ENCODE measurements at regions not wholly inside any gene's neighbourhood (a gene's known extent, or its start where the extent isn't known, plus 50 kb on each side); places are given as distances from the start of the nearest gene placed in this dataset.
"Not testable (repeated sequence)": the region's sequence is repeated elsewhere in the genome, so short reads cannot be mapped to it uniquely, and the experiment has no call there.

DNA sequence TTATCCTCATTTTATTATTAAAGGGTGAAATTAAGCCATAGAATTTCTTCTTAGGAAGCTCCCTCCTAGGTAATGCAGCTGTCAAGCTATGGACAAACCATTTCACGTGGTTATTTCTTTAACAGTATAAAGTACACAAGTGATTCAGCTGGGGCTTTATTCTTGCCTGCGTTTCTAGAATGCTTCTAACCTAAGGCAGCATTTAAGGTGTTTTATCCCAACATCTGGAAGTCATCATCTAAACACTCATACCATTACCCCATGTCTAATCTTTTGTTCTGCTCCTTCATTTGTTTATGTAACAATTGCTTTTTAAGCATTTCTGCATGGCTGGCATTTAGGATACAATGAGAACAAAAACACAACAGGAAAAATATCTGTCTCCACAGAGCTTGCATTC is 829.2 kb upstream of the ADAMTS5 start:
- no peak for DNase-seq

DNA sequence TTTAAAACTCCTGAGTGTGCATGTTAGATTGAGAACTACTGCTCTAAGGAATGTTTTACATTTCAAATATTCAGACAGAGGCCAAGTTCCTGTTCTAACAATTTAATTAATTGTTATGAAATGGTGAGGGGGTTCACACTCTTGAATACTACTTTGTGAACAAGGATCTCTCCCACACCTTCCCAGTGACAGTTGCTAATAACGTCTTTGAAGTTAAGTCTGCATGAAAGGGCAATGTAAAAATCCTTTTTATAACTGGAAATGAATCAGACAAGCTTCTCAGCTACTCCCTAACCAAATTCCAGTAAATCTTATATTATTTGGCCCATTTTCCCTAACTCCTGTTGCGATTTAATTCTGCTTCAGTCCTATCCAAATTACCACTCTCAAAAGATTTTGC is 828.5 kb upstream of the ADAMTS5 start:
- DNase-seq, result no peak

DNA sequence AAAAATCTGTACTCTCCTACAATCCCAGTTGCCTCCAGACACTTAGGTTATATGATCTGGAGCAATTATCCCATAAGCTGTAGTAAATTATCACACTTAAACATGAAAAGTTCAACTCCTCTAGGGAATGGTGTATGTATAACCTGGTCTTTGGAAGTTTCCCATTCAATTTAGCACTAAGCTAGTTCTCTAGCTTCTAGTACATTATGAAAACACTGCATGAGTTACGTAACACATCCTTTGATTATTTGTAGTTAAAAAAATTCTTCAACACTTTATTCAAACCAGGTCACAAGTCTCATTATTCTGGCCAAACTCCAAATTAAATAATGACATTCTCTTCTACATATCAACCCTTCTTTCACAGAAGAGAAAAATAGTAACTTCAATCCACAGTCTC is 827.0 kb upstream of the ADAMTS5 start:
- no peak for DNase-seq

DNA sequence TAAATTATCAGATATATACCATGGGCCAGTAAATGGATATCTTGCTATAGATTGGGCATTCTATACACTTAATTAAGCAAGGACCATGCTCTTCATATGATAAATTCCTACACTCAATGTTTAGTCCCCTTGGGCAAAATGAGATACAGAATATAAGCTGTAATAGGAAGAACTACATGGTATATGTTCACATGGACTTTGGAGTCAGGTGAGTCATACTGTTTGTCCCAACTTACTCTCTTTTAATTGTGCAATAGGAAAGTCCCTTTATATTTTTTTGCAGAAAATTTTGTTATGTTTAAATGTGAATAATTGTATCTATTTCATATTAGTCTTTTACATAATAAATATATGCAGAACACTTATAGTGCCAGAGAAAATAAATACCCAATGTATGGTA is 820.2 kb upstream of the ADAMTS5 start:
- no peak for DNase-seq

DNA sequence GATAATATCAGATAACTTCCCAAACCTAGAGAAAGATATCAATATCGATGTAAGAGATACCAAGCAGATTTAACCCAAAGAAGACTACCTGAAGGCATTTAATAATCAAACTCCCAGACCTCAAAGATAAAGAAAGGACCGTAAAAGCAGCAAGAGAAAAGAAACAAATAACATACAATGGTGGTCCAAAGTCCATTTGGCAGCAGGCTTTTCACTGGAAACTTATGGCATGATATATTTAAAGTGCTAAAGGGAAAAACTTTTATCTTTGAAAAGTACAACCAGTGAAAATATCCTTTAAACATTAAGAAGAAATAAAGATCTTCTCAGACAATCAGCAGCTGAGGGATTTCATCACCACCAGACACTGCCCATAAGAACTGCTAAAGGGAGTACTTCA is 812.7 kb upstream of the ADAMTS5 start:
- no peak for DNase-seq

DNA sequence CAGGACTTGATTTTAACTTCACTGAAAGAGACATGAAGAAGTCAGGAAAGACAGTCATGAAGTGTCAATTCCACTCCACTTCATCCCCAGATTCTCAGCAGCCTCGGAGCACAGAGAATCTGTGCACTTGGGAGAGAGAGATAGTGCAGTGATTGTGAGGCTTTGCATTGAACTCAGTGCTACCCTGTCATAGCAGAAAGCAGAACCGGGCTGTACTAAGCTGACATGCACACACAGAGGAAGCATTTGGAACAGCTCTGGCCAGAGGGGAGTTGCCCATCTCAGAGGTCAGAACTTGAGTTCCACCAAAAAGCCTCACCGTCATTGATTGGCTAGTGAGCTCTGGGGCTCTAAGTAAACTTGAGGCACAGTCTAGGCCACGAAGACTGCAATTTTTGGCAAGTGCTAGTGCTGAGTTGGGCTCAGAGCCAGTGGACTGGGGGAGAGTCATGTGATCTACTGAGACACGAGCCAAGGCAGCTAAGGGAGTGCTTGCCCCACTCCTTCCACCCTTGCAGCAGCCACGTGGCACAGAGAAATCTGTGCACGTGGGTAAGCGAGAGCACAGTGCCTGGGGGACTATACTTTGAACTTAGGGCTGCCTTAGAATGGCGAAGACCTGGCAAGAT is 810.2 kb upstream of the ADAMTS5 start:
- DNase-seq, result no peak

DNA sequence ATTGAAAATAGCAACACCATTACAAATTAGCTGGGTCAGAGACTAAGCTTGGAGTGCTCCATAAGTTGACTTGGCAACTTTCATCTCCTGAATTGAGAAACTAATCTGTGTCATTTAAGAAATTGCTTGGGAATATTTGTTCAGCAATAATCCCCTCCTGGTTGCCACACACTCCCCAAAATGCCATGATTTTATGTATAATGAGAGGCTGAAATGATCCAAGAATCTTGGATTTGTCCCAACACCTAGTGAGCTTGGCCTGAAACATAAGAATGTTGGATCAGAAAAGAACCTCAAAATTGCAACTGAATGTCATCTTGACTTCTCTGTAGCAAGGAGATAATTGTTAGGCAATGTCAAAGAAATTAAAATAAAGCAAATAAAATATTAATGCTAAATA is 805.9 kb upstream of the ADAMTS5 start:
- DNase-seq, result no peak

DNA sequence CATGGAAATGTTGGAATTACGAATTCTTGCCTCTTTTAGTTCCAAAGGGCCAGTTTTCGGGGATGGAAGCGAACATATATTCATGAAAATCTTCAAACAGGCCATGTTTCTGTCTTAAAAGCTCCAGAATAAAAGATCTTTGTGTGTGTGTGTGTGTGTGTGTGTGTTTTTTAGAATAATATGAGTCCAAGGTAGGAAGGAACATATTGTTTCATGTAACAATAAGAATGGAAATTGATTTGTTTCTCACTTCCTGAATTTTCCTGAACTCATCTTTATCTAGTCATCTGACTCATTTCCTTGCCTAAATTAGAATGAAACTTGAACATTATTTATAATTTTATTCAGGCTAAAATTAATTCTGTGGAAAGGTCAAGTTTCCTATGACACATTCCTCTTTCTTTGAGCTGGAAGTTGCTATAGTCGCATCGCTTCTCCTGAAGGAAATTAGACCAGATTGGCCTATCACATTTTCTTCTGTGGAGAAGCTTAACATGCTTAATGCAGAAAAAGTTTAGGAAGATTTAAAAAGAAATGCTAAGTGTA is 805.1 kb upstream of the ADAMTS5 start:
- no peak for DNase-seq

DNA sequence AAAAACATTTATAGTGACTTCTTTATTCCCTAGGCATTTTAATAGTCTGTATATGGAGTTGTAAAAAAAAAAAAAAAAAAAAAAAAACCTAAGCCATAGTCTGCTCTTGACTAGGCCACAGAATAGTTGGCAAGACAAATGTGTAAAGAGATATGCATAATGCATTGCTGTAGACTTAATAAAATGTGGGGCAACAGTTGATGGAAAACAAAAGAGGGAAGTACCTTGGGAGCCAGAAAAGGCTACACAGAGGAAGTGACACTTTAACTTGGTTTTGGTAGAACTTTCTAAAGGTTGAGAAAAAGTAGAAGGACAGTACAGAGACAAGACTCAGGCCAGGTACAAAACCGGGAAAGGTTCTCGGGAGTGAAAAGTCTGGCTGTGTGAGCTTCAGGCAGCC is 802.9 kb upstream of the ADAMTS5 start:
- DNase-seq, result no peak

DNA sequence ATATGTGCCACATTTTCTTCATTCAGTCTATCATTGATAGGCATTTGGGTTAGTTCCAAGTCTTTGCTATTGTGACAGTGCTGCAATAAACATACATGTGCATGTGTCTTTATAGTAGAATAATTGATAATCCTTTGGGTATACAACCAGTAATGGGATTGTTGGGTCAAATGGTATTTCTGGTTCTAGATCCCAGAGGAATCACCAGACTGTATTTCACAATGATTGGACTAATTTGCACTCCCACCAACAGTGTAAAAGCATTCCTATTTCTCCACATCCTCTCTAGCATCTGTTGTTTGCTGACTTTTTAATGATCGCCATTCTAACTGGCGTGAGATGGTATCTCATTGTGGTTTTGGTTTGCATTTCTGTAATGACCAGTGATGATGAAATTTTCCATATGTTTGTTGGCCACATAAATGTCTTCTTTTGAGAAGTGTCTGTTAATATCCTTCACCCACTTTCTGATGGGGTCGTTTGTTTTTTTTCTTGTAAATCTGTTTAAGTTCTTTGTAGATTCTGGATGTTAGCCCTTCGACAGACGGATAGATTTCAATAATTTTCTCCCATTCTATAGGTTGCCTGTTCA is 801.3 kb upstream of the ADAMTS5 start:
- DNase-seq, result not testable (repeated sequence)

DNA sequence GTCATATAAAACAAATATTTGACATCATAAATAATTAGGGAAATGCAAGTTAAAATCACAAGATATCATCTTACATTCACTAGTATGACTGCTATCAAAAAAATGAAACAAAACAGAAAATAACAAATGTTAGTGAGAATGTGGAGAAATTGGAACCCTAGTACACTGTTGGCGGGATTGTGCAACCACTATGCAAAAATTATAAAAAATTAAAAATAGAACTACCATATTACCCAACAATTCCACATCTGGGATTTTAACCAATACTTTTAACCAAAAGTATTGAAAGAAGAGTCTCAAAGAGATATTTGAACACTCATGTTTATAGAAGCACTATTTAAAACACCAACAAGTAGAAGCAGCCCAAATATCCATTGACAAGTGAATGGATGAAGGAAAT is 797.2 kb upstream of the ADAMTS5 start:
- DNase-seq, result no peak

DNA sequence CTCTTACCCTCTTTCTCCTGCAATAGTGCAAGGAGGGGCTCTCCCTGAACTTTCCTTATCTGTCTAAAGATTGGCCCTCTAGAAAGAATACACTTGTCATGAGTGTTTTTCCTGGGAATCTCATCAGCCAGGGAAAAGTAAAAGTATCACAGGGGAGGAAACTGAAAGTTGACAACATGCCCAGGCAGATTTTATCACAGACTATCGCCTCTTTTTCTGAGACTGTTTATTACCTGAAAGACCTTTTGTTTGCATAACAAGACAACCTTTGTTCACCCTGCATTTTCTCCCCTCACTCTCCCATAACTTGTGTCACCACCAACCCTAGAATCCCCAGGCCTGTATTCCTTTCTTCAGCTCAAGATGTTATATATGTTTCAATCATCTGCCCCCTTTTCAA is 794.7 kb upstream of the ADAMTS5 start:
- no peak for DNase-seq

DNA sequence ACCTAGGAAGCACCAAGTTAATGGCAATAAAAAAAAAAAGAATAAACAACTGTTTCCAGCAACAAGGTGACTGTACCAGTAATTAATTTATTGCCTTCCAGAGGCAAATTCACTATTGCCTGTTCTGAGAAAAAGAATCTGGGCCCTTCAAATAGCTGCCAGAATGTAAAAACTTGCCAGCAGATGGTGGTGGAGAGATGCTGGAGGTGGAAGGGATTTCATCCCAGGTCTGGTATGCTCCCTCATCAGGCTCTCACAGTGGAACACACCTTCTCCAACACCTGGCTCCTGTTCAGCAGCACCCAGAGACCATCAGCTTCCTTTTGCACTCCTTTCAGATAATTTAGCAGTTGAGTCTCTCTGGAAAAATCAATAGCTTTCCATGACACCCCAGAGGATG is 792.9 kb upstream of the ADAMTS5 start:
- DNase-seq, result no peak

DNA sequence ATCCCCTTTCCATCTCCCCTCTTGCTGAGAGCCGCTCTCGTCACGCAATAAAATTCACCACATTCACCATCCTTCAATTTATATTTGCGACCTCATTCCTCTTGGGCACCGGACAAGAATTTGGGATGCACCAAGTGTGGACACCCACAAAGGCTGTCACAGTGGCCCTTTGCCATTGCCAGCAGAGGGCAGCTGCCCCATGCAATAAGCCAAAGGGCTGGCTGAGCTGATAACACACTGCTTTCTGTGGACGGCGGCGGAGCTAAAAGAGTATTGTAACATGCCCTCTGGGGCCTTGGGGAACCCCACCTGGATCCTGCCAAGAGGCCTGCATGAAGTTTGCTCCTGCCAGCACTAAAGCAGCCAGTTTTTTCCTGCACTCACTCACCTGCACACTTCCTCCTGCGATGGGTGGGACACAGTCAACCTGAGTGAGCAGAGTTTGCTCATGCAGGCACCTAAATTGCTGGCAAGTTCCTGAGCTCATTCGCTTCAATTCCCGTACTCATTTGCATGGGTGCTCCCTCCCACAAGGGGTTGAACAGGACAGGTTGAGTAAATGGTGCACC is 792.3 kb upstream of the ADAMTS5 start:
- no peak for DNase-seq

DNA sequence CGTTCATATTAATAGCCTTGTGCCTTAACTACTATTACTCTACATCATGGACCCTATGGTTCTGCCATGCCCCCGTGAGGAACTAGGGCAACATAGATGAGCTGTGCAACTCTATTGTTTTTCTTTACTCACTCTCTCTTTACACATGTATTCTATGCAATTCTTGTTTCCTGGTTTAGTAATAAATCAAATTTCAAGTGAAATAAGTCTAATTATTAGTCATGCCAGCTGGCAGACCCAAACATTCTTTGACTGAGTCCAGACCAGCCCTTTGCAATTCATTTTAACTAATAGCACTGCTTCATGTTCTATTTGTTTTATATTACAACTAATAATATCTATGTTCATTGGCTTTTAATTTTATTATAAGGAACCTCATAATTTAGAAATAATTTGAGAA is 789.3 kb upstream of the ADAMTS5 start:
- DNase-seq, result no peak

DNA sequence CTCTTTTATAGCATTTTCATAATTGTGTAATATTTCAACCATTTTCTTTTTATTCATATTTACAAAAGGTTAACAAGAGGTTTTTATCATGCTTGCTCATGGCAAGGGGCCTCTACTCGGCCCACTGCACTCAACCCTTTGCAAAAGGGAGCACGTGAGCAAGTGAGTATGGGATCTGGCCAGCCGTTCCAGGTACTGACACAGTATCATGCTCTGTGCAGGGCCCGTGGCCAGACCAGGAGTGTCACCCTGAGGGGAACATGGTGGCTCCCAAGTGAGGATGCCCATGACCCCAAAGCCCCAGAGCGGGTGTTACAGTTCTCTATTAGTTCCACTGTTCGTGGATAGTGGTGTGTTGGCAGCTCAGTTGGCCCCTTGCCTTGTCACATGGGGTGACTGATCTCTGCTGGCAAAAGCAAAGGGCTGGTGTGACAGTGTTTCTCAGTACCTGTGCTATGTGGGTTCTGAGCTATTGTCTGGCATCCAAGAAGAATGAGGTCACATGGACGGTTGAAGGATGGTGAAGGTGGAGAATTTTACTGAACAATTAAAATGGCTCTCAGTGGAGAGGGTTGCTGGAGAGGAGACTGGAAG is 777.2 kb upstream of the ADAMTS5 start:
- DNase-seq, result no peak

DNA sequence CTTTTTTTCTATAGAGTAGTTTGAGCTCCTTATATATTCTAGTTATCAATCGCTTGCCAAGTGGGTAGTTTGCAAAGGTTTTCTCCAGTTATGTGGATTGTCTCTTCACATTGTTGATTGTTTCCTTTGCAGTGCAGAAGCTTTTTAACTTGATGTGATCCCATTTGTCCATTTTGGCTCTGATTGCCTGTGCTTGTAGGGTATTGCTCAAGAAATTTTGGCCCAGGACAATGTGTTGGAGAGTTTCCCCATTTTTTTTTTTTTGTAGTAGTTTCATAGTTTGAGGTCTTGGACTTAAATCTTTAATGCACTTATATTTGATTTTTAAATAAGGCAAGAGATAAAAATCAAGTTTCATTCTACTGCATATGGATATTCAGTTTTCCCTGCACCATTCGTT is 774.8 kb upstream of the ADAMTS5 start:
- DNase-seq, result no peak

DNA sequence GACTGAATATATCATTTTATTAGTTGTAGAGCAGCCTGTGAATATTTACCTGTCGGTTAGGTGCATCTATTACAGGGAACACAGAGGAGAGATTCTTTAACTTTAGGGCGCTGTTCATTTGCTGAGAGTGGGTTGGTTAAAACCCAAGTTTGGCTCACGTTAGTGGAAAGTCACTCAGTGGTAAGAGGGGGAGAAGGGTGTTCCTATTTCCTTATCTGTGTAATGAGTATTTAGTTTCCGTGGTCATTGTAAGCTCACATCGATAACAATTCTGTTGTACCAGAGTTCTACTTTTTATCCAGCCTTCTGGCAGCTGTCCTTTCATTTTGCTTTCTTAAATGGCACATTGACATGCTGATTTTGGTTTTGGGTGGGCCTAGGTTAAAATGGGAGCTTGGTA is 773.2 kb upstream of the ADAMTS5 start:
- no peak for DNase-seq

DNA sequence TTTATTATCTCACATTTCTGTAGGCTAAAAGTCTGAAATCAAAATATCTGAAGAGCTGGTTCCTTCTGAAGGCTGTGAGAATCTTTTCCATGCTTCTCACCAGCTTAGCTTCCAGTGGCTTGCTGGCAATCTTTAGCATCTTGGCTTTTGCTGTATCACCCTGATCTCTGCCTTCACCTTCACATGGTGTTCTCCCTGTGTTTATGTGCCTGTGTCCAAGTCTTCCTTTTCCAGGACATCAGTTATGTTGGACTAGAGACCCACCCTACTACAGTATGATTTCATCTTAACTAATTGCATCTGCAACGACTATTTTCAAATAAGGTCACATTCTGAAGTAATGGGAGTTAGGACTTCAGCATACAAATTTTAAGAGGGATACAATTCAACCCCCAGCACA is 772.3 kb upstream of the ADAMTS5 start:
- no peak for DNase-seq

DNA sequence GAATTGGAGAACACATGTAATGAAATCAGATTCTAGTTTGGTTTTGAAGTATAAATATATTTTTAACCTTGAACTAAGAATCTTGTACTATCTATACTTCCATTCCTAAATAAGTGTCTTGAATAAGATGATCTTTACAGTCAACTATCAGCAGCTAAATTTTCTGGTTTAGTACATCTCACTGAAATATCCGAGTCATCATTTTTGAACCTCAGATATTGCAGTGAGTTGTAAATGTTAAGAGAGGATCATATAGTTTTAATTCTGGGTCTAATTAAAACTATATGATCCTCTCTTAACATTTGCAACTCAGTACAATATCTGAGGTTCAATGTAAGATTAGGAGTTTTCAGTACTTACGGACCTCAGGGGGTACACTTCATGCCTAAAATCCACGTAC is 768.8 kb upstream of the ADAMTS5 start:
- no peak for DNase-seq

DNA sequence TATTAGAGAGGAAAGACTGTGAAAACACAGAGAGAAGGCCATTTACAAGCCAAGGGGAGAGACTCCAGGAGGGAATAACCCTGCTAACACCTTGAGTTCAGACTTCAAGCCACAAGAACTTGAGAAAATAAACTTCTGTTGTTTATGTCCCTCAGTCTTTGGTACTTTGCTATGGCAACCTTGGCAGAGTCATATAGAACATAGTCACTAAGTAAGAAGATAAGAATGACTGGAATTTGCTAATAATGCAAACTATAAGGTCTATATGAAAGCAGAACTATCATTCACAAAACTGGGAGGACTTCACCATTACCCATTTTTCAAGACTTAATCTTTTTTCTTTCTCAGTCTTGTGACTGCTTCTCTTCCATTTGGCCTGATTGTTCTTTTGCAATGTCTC is 767.3 kb upstream of the ADAMTS5 start:
- DNase-seq, result no peak

DNA sequence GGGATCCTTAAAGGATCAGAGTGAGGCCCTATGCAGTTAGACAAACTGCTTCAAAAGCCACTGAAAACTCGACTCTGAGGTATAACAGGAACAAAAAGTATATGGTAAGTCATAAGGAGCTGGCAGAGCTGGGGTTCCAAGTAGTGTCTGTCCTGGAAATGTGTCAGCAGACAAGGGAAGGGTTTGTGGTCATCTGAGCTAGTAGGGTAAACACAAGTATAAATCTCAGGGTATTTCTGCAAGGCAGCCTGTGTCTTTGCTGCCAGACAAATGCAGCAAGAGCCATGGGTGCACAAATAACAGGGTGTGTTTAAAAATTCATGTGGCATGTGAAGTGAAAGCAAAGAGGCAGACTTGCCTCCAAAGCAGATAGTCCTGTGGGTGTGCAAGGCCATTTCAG is 759.0 kb upstream of the ADAMTS5 start:
- no peak for DNase-seq

DNA sequence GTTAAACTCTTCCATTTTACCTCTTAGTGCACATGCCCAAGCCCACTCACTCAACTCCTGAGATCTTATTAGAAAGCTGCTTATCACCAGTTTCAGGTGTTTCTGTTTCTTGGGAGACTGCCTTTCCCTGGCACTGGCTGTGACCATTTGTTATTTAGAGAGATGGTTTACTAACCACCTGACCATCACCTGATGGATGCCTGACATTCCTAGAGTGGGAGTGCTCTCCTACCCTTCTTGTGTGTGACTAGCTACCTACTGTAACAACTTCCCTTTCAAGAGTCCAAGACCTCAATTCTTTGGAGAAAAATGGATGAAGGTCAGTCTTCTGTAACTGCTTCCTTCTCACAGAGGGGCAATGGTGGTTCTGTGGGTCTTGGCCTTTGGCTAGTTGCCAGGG is 755.2 kb upstream of the ADAMTS5 start:
- DNase-seq, result no peak

DNA sequence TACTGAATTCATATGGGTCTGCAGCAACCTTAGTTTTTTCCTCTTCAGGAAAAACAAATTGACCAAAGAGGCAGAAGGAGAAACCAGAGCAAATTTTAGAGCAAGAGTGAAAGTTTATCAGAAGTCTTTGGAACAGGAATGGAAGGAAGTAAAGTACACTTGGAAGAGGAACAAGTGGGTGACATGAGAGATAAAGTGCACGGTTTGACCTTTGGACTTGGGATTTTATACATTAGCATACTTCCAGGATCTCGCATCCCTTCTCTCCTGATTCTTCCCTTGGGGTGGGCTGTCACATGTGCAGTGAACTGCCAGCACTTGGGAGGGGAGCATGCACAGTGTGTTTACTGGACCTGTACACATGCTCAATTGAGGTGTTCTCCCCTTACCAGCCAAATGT is 754.8 kb upstream of the ADAMTS5 start:
- no peak for DNase-seq

All from NCI-H524 treated with DMSO at 0.1 percent for 48 hours (cell line).